ENCODE measurements at regions not wholly inside any gene's neighbourhood (a gene's known extent, or its start where the extent isn't known, plus 50 kb on each side); places are given as distances from the start of the nearest gene placed in this dataset.

DNA sequence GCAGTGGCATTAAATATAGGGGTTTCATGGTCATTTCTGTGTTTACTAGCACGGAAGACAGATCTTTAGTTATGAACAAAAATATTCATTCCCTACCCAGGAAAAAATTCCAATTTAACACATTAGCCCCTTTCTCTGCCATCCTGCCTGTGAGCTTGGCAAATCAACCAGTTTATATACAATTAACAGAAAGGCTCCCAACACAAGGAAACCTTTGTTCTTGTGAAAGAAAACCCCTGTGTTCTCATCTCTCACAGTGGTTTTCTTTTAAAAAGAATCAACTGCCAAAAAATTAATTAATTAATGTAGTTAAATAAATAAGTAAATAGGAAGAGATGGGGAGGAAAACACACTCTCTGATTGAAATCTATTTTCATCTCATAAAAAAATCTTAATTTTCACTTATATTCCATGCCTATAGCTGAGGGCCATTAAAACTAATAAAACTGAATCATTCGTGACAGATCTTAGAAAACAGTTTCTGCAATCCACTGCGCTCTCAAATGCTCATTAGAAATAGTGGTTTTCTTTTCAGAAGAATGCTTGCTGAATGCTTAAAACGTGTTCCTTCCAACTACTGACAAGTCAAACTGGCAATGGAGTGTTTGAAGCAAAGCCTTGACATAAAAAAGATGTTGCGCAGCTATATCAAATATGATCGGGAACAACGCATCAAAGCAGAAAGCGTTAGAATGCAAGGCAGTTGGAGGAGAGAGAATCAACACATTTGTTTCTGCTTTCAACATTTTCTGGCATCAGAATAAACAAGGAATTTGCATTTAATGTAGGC lies 387.7 kb downstream of the TLR4 start:
- TF ChIP-seq, protein P1, sequence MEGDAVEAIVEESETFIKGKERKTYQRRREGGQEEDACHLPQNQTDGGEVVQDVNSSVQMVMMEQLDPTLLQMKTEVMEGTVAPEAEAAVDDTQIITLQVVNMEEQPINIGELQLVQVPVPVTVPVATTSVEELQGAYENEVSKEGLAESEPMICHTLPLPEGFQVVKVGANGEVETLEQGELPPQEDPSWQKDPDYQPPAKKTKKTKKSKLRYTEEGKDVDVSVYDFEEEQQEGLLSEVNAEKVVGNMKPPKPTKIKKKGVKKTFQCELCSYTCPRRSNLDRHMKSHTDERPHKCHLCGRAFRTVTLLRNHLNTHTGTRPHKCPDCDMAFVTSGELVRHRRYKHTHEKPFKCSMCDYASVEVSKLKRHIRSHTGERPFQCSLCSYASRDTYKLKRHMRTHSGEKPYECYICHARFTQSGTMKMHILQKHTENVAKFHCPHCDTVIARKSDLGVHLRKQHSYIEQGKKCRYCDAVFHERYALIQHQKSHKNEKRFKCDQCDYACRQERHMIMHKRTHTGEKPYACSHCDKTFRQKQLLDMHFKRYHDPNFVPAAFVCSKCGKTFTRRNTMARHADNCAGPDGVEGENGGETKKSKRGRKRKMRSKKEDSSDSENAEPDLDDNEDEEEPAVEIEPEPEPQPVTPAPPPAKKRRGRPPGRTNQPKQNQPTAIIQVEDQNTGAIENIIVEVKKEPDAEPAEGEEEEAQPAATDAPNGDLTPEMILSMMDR (IDR thresholded peaks at IDR 0.05), result no peak
- no peak for TF ChIP-seq POLR2A (IDR thresholded peaks at IDR 0.05)
